ENCODE measurements at regions not wholly inside any gene's neighbourhood (a gene's known extent, or its start where the extent isn't known, plus 50 kb on each side); places are given as distances from the start of the nearest gene placed in this dataset.

DNA sequence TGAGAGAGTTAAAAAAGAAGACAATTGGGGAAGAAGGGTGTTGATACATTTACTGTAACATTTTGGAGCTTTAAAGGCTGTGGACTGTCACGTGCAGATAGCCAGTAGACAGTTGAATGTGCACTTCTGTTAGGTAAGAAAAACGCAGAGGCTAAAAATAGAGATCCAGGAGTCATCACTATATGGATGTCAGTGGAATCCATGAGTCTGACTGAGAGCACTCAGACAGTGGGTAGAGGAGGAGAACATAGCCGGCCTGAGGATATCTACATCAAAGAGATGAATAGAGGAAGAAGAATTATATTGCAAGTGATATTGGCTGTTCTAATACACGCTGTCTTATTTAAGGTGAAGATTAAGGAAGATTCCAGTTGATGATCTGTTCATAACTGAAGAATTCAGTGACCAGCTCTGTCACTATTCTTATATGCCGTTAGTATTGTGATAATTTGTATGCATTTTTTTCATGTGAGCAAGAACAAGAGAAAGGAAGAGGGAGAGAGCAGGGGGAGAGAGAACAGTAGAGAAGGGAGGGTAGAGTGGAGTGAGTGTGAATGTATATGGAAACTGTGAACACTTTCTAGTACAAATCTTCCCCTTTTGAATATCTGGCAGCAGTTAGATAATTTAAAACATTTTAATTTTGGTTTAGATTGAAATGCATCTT, 344.8 kb downstream of the CHRM3 start:
- DNase-seq (ENCODE audit: low spot score) (no peak), ATAC-seq (no peak)
- H3K27ac Mint-ChIP-seq: no peak overlapping the region
- no peaks in the 10 kb centered on the region for H3K27me3 Mint-ChIP-seq (ENCODE audit: low read depth)
- H3K36me3 Mint-ChIP-seq: no peaks in the 10 kb centered on the region
- ChIA-PET CTCF (no interaction called here), POLR2A (no interaction called here)
- H3K9me3 Mint-ChIP-seq: no peaks in the 10 kb centered on the region
- TF ChIP-seq FOXP1 (CRISPR knock-in tag; IDR thresholded peaks at IDR 0.05; ENCODE audit: borderline replicate concordance) (no peak), TEAD4 (CRISPR knock-in tag; IDR thresholded peaks at IDR 0.05) (no peak), CREM (CRISPR knock-in tag; IDR thresholded peaks at IDR 0.05) (no peak), PRDM15 (CRISPR knock-in tag; IDR thresholded peaks at IDR 0.05) (no peak), FOXP4 (CRISPR knock-in tag; IDR thresholded peaks at IDR 0.05) (no peak), ELF4 (CRISPR knock-in tag; IDR thresholded peaks at IDR 0.05; ENCODE audit: low read depth) (no peak), AR (CRISPR knock-in tag; IDR thresholded peaks at IDR 0.05) (no peak), ZMAT4 (CRISPR knock-in tag; IDR thresholded peaks at IDR 0.05) (no peak), PRRX2 (CRISPR knock-in tag; IDR thresholded peaks at IDR 0.05) (no peak), IRF2 (CRISPR knock-in tag; IDR thresholded peaks at IDR 0.05; ENCODE audit: borderline replicate concordance, low read depth) (no peak)
- TF ChIP-seq, protein P1, sequence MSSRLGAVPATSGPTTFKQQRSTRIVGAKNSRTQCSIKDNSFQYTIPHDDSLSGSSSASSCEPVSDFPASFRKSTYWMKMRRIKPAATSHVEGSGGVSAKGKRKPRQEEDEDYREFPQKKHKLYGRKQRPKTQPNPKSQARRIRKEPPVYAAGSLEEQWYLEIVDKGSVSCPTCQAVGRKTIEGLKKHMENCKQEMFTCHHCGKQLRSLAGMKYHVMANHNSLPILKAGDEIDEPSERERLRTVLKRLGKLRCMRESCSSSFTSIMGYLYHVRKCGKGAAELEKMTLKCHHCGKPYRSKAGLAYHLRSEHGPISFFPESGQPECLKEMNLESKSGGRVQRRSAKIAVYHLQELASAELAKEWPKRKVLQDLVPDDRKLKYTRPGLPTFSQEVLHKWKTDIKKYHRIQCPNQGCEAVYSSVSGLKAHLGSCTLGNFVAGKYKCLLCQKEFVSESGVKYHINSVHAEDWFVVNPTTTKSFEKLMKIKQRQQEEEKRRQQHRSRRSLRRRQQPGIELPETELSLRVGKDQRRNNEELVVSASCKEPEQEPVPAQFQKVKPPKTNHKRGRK (CRISPR knock-in tag; IDR thresholded peaks at IDR 0.05; ENCODE audit: borderline replicate concordance): no peak
- TF ChIP-seq, protein P2, sequence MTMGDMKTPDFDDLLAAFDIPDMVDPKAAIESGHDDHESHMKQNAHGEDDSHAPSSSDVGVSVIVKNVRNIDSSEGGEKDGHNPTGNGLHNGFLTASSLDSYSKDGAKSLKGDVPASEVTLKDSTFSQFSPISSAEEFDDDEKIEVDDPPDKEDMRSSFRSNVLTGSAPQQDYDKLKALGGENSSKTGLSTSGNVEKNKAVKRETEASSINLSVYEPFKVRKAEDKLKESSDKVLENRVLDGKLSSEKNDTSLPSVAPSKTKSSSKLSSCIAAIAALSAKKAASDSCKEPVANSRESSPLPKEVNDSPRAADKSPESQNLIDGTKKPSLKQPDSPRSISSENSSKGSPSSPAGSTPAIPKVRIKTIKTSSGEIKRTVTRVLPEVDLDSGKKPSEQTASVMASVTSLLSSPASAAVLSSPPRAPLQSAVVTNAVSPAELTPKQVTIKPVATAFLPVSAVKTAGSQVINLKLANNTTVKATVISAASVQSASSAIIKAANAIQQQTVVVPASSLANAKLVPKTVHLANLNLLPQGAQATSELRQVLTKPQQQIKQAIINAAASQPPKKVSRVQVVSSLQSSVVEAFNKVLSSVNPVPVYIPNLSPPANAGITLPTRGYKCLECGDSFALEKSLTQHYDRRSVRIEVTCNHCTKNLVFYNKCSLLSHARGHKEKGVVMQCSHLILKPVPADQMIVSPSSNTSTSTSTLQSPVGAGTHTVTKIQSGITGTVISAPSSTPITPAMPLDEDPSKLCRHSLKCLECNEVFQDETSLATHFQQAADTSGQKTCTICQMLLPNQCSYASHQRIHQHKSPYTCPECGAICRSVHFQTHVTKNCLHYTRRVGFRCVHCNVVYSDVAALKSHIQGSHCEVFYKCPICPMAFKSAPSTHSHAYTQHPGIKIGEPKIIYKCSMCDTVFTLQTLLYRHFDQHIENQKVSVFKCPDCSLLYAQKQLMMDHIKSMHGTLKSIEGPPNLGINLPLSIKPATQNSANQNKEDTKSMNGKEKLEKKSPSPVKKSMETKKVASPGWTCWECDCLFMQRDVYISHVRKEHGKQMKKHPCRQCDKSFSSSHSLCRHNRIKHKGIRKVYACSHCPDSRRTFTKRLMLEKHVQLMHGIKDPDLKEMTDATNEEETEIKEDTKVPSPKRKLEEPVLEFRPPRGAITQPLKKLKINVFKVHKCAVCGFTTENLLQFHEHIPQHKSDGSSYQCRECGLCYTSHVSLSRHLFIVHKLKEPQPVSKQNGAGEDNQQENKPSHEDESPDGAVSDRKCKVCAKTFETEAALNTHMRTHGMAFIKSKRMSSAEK (CRISPR knock-in tag; IDR thresholded peaks at IDR 0.05; ENCODE audit: borderline replicate concordance): no peak
- TF ChIP-seq, protein P3, sequence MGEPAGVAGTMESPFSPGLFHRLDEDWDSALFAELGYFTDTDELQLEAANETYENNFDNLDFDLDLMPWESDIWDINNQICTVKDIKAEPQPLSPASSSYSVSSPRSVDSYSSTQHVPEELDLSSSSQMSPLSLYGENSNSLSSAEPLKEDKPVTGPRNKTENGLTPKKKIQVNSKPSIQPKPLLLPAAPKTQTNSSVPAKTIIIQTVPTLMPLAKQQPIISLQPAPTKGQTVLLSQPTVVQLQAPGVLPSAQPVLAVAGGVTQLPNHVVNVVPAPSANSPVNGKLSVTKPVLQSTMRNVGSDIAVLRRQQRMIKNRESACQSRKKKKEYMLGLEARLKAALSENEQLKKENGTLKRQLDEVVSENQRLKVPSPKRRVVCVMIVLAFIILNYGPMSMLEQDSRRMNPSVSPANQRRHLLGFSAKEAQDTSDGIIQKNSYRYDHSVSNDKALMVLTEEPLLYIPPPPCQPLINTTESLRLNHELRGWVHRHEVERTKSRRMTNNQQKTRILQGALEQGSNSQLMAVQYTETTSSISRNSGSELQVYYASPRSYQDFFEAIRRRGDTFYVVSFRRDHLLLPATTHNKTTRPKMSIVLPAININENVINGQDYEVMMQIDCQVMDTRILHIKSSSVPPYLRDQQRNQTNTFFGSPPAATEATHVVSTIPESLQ (CRISPR knock-in tag; IDR thresholded peaks at IDR 0.05): no peak
- H3K4me1 Mint-ChIP-seq: peaks cover 7% of the 10 kb centered on the region
- H3K4me3 Mint-ChIP-seq: no peak overlapping the region

Data from WTC11 (cell line).